Neural crest cell (in vitro differentiated cells): ENCODE measurements at regions not wholly inside any gene's neighbourhood (a gene's known extent, or its start where the extent isn't known, plus 50 kb on each side); places are given as distances from the start of the nearest gene placed in this dataset.
"Not testable (repeated sequence)": the region's sequence is repeated elsewhere in the genome, so short reads cannot be mapped to it uniquely, and the experiment has no call there.

ENCODE experiments used
- DNase-seq: peaks from one replicate; pipeline ENCODE4 v3.0.0; 2021; ENCODE audit warnings: low read depth, mixed read lengths, low spot score
- H3K27ac Mint-ChIP-seq: one replicate; pipeline ENCODE4 v1.8.0; 2021; ENCODE audit warnings: mild to moderate bottlenecking, mixed read lengths; ENCODE audit not compliant: unreplicated experiment
- H3K27me3 Mint-ChIP-seq: 2 replicates; pipeline ENCODE4 v1.8.0; 2021; ENCODE audit warnings: low read depth, mild to moderate bottlenecking, mixed read lengths
- H3K36me3 Mint-ChIP-seq: 2 replicates; pipeline ENCODE4 v1.8.0; 2021; ENCODE audit warnings: low read depth, mild to moderate bottlenecking, mixed read lengths
- H3K4me1 Mint-ChIP-seq: 2 replicates; pipeline ENCODE4 v1.8.0; 2021; ENCODE audit warnings: mixed read lengths
- H3K4me3 Mint-ChIP-seq: one replicate; pipeline ENCODE4 v1.8.0; 2021; ENCODE audit warnings: mild to moderate bottlenecking, mixed read lengths
- H3K9me3 Mint-ChIP-seq: 2 replicates; pipeline ENCODE4 v1.8.0; 2021; ENCODE audit warnings: mixed read lengths
- CTCF ChIP-seq: fragments of 200-600 bp; sonication (generic); conservative IDR thresholded peaks from 2 replicates; pipeline ENCODE4 v1.5.0; 2021; ENCODE audit warnings: antibody characterized with exemption, mild to moderate bottlenecking

DNA sequence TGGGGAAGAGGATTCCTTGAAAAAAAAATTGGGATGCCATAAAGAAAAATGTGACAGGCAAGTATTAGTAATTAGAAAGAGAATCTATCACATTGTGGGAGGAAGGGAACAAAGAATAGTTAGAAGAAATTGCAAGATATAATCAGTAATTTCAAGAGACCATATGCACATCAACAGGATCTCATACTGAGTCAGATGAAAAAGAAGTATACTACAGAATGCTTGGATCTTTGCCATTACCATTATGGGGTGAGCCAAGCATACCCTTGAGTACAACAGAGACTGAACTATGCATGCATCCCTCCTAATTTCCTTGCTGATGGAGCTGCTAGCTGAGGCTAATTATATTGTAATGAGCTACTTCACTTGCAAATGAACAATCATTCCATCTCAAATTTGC lies 287.6 kb downstream of the PAPSS1 start:
- no peak for TF ChIP-seq CTCF
- no peaks in the 10 kb centered on the region for H3K36me3 Mint-ChIP-seq

GRCh38 chr4:107423677-107424405 lies 296.2 kb downstream of the PAPSS1 start:
- H3K36me3 Mint-ChIP-seq, result no peaks in the 10 kb centered on the region
- DNase-seq, result no peak
- no peak overlapping the region for H3K27ac Mint-ChIP-seq
- H3K4me3 Mint-ChIP-seq, result no peak overlapping the region
- no peaks in the 10 kb centered on the region for H3K4me1 Mint-ChIP-seq
- no peaks in the 10 kb centered on the region for H3K9me3 Mint-ChIP-seq
- no peak for TF ChIP-seq CTCF
- H3K27me3 Mint-ChIP-seq, result no peaks in the 10 kb centered on the region

More for the DNA sequence above, 287.6 kb downstream of the PAPSS1 start:
- no peak for DNase-seq
- no peaks in the 10 kb centered on the region for H3K9me3 Mint-ChIP-seq
- no peaks in the 10 kb centered on the region for H3K27me3 Mint-ChIP-seq
- H3K27ac Mint-ChIP-seq, result no peak overlapping the region
- H3K4me1 Mint-ChIP-seq, result no peaks in the 10 kb centered on the region
- no peak overlapping the region for H3K4me3 Mint-ChIP-seq

DNA sequence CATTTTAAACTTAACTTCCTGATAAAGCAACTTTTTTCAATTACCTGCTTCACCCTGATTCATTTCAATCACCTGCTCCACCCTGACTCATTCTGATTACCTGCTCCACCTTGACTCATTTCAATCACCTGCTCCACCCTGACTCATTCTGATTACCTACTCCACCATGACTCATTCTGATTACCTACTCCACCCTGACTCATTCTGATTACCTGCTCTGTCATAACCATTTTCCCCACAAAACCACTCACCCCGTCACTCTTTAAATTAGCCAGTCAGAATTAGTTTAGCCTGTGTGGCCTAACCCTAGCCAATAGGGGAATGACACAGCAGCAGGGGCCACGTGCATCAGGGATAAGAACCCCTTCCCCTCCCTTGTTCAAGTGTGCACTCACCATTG lies 300.5 kb downstream of the PAPSS1 start:
- not testable (repeated sequence) for H3K27ac Mint-ChIP-seq, H3K4me1 Mint-ChIP-seq, H3K9me3 Mint-ChIP-seq, H3K27me3 Mint-ChIP-seq, H3K4me3 Mint-ChIP-seq, DNase-seq, H3K36me3 Mint-ChIP-seq

DNA sequence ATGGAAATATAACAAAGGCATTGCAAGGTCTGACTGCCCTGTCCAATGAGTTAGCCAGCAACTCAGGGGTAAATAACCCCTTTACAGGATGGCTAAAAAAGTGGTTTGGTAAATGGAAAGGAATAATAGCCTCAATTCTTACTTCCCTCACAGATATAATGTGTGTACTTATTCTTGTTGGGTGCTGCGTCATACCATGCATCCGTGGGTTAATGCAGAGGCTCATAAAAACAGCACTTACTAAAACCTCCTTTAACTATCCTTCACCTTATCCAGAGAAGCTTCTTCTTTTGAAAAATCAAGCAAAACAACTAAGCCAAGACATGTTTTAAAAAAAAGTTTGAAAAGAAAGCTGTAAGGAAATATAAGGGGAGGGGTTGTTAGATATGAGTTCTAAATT lies 301.0 kb downstream of the PAPSS1 start:
- no peak for TF ChIP-seq CTCF
- peaks cover 6% of the 10 kb centered on the region for H3K9me3 Mint-ChIP-seq
- H3K4me1 Mint-ChIP-seq, result no peaks in the 10 kb centered on the region
- H3K4me3 Mint-ChIP-seq, result no peak overlapping the region
- H3K27me3 Mint-ChIP-seq, result no peaks in the 10 kb centered on the region
- no peaks in the 10 kb centered on the region for H3K36me3 Mint-ChIP-seq
- no peak overlapping the region for H3K27ac Mint-ChIP-seq
- DNase-seq, result no peak

GRCh38 chr4:107415490-107415889 lies 304.5 kb downstream of the PAPSS1 start:
- peaks cover 11% of the 10 kb centered on the region for H3K9me3 Mint-ChIP-seq
- H3K4me1 Mint-ChIP-seq, H3K27ac Mint-ChIP-seq, H3K4me3 Mint-ChIP-seq, H3K36me3 Mint-ChIP-seq, DNase-seq, H3K27me3 Mint-ChIP-seq: not testable (repeated sequence)

GRCh38 chr4:107409872-107410271 lies 310.2 kb downstream of the PAPSS1 start:
- peaks cover 11% of the 10 kb centered on the region for H3K9me3 Mint-ChIP-seq
- H3K27me3 Mint-ChIP-seq, H3K4me1 Mint-ChIP-seq, H3K27ac Mint-ChIP-seq, H3K36me3 Mint-ChIP-seq, H3K4me3 Mint-ChIP-seq, DNase-seq: not testable (repeated sequence)

DNA sequence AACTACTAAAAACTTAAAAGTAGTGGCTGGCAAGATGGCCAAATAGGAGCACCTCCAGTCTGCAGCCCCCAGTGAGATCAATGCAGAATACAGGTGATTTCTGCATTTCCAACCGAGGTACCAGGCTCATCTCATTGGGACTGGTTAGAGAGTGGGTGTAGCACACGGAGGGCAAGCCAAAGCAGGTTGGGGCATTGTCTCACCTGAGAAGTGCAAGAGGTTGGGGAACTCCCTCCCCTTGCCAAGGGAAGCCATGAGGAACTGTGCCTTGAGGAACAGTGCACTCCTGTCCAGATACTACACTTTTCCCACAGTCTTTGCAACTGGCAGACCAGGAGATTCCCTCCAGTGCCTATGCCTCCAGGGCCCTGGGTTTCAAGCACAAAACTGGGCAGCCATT lies 311.1 kb downstream of the PAPSS1 start:
- DNase-seq, result no peak
- Mint-ChIP-seq H3K36me3 (peaks cover 5% of the 10 kb centered on the region), H3K9me3 (peaks cover 7% of the 10 kb centered on the region), H3K4me3 (no peak overlapping the region), H3K27ac (no peak overlapping the region), H3K4me1 (no peaks in the 10 kb centered on the region), H3K27me3 (no peaks in the 10 kb centered on the region)
- no peak for TF ChIP-seq CTCF
